Mucosa of descending colon (tissue), 3 donors: ENCODE measurements at regions not wholly inside any gene's neighbourhood (a gene's known extent, or its start where the extent isn't known, plus 50 kb on each side); places are given as distances from the start of the nearest gene placed in this dataset.

ENCODE experiments used
- ATAC-seq: fragments of 200-7000 bp; cut with Tn5 transposase; one replicate; pipeline ENCODE4 v1.9.1; 2020; ENCODE audit warnings: mild to moderate bottlenecking, moderate library complexity
- DNase-seq, 3 donors: peaks; one replicate each; pipeline ENCODE4 v3.0.0-alpha.2; 2020
- H3K36me3 ChIP-seq: fragments of 200-600 bp; one replicate; pipeline ENCODE4 v1.8.0; 2021; ENCODE audit warnings: low read depth, mild to moderate bottlenecking
- H3K4me1 ChIP-seq: fragments of 200-600 bp; one replicate; pipeline ENCODE4 v1.8.0; 2021; ENCODE audit warnings: low read depth, mild to moderate bottlenecking
- H3K4me3 ChIP-seq: fragments of 200-600 bp; one replicate; pipeline ENCODE4 v1.8.0; 2021; ENCODE audit warnings: mild to moderate bottlenecking
- H3K9me3 ChIP-seq: fragments of 200-600 bp; one replicate; pipeline ENCODE4 v1.8.0; 2021; ENCODE audit warnings: mild to moderate bottlenecking
- CTCF ChIP-seq: fragments of 200-600 bp; IDR thresholded peaks from one replicate; pipeline ENCODE4 v1.8.0; 2022; ENCODE audit warnings: antibody characterized with exemption, mild to moderate bottlenecking
- intact Hi-C, 2 donors: fragments of 100-400 bp; cut with DNase I in 1 of 2; cut with micrococcal nuclease in 1 of 2; formaldehyde crosslinking; loops; one replicate each; pipeline versions ENCODE4 v1.11.0 to v1.11.1; 2022; cut with DNase I, micrococcal nuclease
- donor health status: DM: no; HTN: no; CAD: no; lungs with moderate emphysema.
- donor health status: DM: no; HTN: no; CAD: no.
- donor health status: DM: no; HTN: yes; CAD: no.

- ATAC-seq (no peak), DNase-seq (no peak)
- no peak for TF ChIP-seq CTCF
- no peaks in the 10 kb centered on the region for H3K4me1 ChIP-seq
- H3K9me3 ChIP-seq = peaks cover 2% of the 10 kb centered on the region
- no peak overlapping the region for H3K4me3 ChIP-seq
- H3K36me3 ChIP-seq = no peaks in the 10 kb centered on the region
- intact Hi-C loops = no loop called here
Observed at GRCh38 chr4:23388699-23389395, 501.0 kb downstream of the PPARGC1A start.

GRCh38 chr4:23388255-23388654, 501.6 kb downstream of the PPARGC1A start:
- intact Hi-C loops = no loop called here
- no peak for ATAC-seq
- no peak for TF ChIP-seq CTCF
- DNase-seq = no peak
- Histone ChIP-seq H3K4me3 (no peak overlapping the region), H3K36me3 (no peaks in the 10 kb centered on the region), H3K9me3 (no peaks in the 10 kb centered on the region), H3K4me1 (no peaks in the 10 kb centered on the region)

GRCh38 chr4:23384741-23385140, 505.1 kb downstream of the PPARGC1A start:
- Histone ChIP-seq H3K4me1 (no peaks in the 10 kb centered on the region), H3K4me3 (no peak overlapping the region), H3K9me3 (no peaks in the 10 kb centered on the region), H3K36me3 (no peaks in the 10 kb centered on the region)
- ATAC-seq = no peak
- intact Hi-C loops = no loop called here
- DNase-seq = no peak
- no peak for TF ChIP-seq CTCF

- H3K4me3 ChIP-seq = no peak overlapping the region
- no peaks in the 10 kb centered on the region for H3K36me3 ChIP-seq
- no peak for DNase-seq
- ATAC-seq = no peak
- no peak for TF ChIP-seq CTCF
- H3K9me3 ChIP-seq = no peaks in the 10 kb centered on the region
- intact Hi-C loops = no loop called here
- no peaks in the 10 kb centered on the region for H3K4me1 ChIP-seq
Observed at GRCh38 chr4:23382879-23383278, 507.0 kb downstream of the PPARGC1A start.

GRCh38 chr4:23374259-23374658, 515.6 kb downstream of the PPARGC1A start:
- no peak for TF ChIP-seq CTCF
- Histone ChIP-seq H3K4me3 (no peak overlapping the region), H3K36me3 (no peaks in the 10 kb centered on the region), H3K4me1 (no peaks in the 10 kb centered on the region), H3K9me3 (no peaks in the 10 kb centered on the region)
- intact Hi-C loops = no loop called here
- no peak for DNase-seq
- peak; percentile 47 for ATAC-seq

- intact Hi-C loops = no loop called here
- no peak for TF ChIP-seq CTCF
- Histone ChIP-seq H3K4me1 (no peaks in the 10 kb centered on the region), H3K9me3 (no peaks in the 10 kb centered on the region), H3K36me3 (no peaks in the 10 kb centered on the region), H3K4me3 (no peak overlapping the region)
- ATAC-seq = peak; percentile 97
- DNase-seq = peak in 1 of 3 donors; percentile 43
Observed at GRCh38 chr4:23373261-23373660, 516.6 kb downstream of the PPARGC1A start.
